ENCODE measurements at regions not wholly inside any gene's neighbourhood (a gene's known extent, or its start where the extent isn't known, plus 50 kb on each side); places are given as distances from the start of the nearest gene placed in this dataset.

- no peak for TF ChIP-seq CTCF (IDR thresholded peaks at IDR 0.05; ENCODE audit: extremely low read depth, missing control alignments)
- no peak for DNase-seq (ENCODE audit: low spot score)
These were observed 151.5 kb downstream of the BTBD3 start for GRCh38 chr20:12069181-12069580.

- DNase-seq (ENCODE audit: low spot score) = no peak
- TF ChIP-seq CTCF (IDR thresholded peaks at IDR 0.05; ENCODE audit: extremely low read depth, missing control alignments) = no peak
These were observed 154.7 kb downstream of the BTBD3 start for GRCh38 chr20:12072221-12072953.

- DNase-seq (ENCODE audit: low spot score) = no peak
- TF ChIP-seq CTCF (IDR thresholded peaks at IDR 0.05; ENCODE audit: extremely low read depth, missing control alignments) = no peak
These were observed 155.2 kb downstream of the BTBD3 start for GRCh38 chr20:12072954-12073264.

- DNase-seq (ENCODE audit: low spot score) = no peak
These were observed 156.5 kb downstream of the BTBD3 start for GRCh38 chr20:12074111-12074655.

GRCh38 chr20:12076200-12076599 lies 158.5 kb downstream of the BTBD3 start:
- no peak for TF ChIP-seq CTCF (IDR thresholded peaks at IDR 0.05; ENCODE audit: extremely low read depth, missing control alignments)
- no peak for DNase-seq (ENCODE audit: low spot score)

More at GRCh38 chr20:12074111-12074655, 156.5 kb downstream of the BTBD3 start:
- TF ChIP-seq CTCF (IDR thresholded peaks at IDR 0.05; ENCODE audit: extremely low read depth, missing control alignments) = no peak

GRCh38 chr20:12077875-12078274 lies 160.2 kb downstream of the BTBD3 start:
- DNase-seq (ENCODE audit: low spot score) = no peak
- TF ChIP-seq CTCF (IDR thresholded peaks at IDR 0.05; ENCODE audit: extremely low read depth, missing control alignments) = no peak

- TF ChIP-seq CTCF (IDR thresholded peaks at IDR 0.05; ENCODE audit: extremely low read depth, missing control alignments) = no peak
- no peak for DNase-seq (ENCODE audit: low spot score)
These were observed 161.8 kb downstream of the BTBD3 start for GRCh38 chr20:12079490-12079889.

Data from GM20000 (cell line).